MV-4-11 (cell line): ENCODE measurements at regions not wholly inside any gene's neighbourhood (a gene's known extent, or its start where the extent isn't known, plus 50 kb on each side); places are given as distances from the start of the nearest gene placed in this dataset.

Experiments
- DNase-seq: peaks from one replicate; lab custom pipeline; 2025; lab: John Stamatoyannopoulos, UW

DNA sequence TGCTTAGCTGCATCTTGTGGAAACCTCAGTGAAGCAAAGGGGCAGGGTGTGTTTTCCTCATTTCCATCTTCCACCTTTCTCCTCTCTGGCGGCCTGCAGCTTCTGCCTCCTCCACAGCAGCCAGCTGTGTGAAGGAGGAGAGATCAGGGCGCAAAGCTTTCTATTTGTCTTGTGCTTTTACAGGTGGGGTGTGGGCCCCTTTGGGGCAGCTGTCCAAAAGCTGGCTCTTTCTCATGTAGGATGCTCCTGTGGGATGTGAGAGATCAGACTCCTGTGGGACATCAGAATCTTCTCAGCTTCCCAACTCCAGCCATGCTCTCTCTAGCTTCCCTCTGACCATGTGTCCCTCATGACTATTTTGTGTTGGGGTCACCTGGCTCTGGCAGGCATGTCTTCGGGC, 227.1 kb downstream of the MID1 start:
- no peak for DNase-seq

DNA sequence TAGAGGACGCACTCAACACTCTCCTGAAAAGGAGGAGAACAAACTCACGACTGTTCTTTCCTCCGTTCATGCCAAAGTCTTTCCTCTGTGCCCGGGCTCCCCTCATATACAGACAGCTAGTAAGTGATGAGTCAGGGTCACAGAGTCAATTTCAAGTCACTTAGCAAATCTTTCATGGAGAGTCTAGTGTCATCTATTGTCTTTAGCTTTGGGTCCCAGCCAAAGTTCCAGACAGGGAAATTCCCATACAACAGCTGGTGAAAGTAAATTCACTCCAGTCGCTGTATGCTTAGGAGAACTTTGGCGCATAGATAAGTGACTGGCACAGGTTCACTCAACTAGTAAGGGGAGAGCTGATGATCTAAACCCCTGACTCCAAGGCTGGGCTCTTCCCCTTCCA, 226.5 kb downstream of the MID1 start:
- DNase-seq, result no peak

DNA sequence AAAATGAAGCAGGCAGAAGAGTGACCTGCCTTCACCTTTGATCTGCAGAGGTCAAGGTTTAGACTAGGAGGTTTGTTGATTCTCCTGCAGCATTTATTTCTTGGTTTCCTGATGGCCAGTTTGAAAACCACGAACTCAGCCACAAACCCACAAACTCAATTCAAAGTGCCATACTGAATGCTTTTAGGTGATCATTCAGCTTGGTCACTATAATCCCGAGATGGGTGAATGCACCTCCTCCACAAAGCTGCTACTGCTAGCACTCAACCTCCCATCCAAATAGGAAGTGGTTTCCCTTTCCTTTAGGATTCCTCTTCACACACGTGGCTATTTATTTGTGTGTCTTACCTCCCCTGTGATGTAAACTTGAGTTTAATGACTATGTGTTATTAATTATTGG, 225.2 kb downstream of the MID1 start:
- peak; percentile 36 for DNase-seq
